ENCODE measurements at regions not wholly inside any gene's neighbourhood (a gene's known extent, or its start where the extent isn't known, plus 50 kb on each side); places are given as distances from the start of the nearest gene placed in this dataset.
"Not testable (repeated sequence)": the region's sequence is repeated elsewhere in the genome, so short reads cannot be mapped to it uniquely, and the experiment has no call there.

DNA sequence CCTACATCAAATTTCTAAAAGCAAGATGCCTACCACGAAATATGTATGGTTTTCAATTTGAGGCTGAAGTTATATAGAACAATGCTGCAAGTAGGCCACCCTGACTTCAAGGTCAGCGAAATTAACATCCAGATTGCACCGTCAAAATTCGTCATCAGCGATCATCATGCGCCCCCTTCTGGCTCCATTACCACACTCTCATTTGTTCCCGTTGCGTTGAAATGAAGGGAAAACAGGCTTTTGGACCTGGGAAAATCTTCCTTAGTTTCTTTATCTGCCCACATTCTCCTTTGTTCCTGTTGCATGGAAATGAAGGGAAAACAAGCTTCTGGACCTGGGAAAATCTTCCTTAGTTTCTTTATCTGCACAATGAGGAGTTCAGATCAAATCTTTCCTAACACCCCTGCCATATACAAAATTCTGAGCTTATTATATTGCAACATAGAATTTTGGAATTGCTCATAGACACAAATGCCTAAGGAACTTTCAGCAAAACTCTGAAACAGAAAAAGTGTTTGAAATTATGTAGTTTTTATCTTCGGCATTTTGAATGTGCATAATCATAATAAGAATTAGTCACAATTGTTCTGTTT is 98.2 kb upstream of the PRKCQ start:
- Histone ChIP-seq H3K27ac (no peak overlapping the region), H3K4me3 (no peak overlapping the region), H3K27me3 (no peaks in the 10 kb centered on the region), H3K4me1 (peaks cover 0 to 6% (median 0%) of the 10 kb centered on the region in 4 donors), H3K9me3 (no peaks in the 10 kb centered on the region), H3K36me3 (no peaks in the 10 kb centered on the region)
- peak in 1 of 2 donors; percentile 54 for DNase-seq (ENCODE audit: low spot score in 2 of 2)
- no peak for TF ChIP-seq POLR2A (IDR thresholded peaks at IDR 0.05)
- TF ChIP-seq, protein P1, sequence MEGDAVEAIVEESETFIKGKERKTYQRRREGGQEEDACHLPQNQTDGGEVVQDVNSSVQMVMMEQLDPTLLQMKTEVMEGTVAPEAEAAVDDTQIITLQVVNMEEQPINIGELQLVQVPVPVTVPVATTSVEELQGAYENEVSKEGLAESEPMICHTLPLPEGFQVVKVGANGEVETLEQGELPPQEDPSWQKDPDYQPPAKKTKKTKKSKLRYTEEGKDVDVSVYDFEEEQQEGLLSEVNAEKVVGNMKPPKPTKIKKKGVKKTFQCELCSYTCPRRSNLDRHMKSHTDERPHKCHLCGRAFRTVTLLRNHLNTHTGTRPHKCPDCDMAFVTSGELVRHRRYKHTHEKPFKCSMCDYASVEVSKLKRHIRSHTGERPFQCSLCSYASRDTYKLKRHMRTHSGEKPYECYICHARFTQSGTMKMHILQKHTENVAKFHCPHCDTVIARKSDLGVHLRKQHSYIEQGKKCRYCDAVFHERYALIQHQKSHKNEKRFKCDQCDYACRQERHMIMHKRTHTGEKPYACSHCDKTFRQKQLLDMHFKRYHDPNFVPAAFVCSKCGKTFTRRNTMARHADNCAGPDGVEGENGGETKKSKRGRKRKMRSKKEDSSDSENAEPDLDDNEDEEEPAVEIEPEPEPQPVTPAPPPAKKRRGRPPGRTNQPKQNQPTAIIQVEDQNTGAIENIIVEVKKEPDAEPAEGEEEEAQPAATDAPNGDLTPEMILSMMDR (IDR thresholded peaks at IDR 0.05): peak; percentile 40 to 61 (median 54)
- TF ChIP-seq EP300 (IDR thresholded peaks at IDR 0.05): no peak
- WGBS, 2 donors: 22 to 26% methylated on average over 9 of the region's 9 CpGs

DNA sequence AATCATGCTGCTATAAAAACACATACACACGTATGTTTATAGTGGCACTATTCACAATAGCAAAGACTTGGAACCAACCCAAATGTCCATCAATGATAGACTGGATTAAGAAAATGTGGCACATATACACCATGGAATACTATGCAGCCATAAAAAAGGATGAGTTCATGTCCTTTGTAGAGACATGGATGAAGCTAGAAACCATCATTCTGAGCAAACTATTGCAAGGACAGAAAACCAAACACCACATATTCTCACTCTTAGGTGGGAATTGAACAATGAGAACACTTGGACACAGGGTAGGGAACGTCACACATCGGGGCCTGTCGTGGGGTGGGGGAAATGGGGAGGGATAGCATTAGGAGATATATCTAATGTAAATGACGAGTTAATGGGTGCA is 97.1 kb upstream of the PRKCQ start:
- H3K27ac ChIP-seq; H3K27me3 ChIP-seq; DNase-seq (ENCODE audit: low spot score in 2 of 2); H3K4me1 ChIP-seq; H3K9me3 ChIP-seq; H3K4me3 ChIP-seq; H3K36me3 ChIP-seq: not testable (repeated sequence)
- WGBS, 2 donors: 87 to 89% methylated on average over 5 of the region's 5 CpGs

DNA sequence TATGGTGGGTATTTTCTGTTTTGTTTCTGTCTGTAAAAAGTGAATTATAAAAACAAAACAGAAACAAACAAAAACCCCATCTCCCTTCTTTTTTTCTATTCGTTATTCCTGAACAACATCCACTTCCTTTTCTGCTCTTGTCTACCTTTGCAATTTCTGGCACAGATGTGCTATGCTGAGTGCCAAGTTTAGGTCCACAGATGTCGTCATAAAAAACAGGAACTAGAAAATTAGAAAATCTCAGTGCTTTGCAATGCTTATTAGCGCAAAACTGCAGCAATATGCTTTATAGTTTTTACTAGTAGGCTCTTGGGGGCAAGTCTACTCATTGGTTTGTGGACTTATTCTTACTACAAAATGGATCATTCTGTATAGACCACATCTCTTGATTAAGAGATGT is 94.2 kb upstream of the PRKCQ start:
- H3K36me3 ChIP-seq: no peaks in the 10 kb centered on the region
- TF ChIP-seq EP300 (IDR thresholded peaks at IDR 0.05): no peak
- TF ChIP-seq, protein P1 (IDR thresholded peaks at IDR 0.05): no peak
- no peak for TF ChIP-seq POLR2A (IDR thresholded peaks at IDR 0.05)
- WGBS, 2 donors: 43 to 47% methylated on average over 3 of the region's 3 CpGs
- H3K4me1 ChIP-seq: peaks cover 0 to 6% (median 0%) of the 10 kb centered on the region in 4 donors
- no peak overlapping the region for H3K27ac ChIP-seq
- H3K9me3 ChIP-seq: no peaks in the 10 kb centered on the region
- no peak for DNase-seq (ENCODE audit: low spot score in 2 of 2)
- H3K4me3 ChIP-seq: no peak overlapping the region
- no peaks in the 10 kb centered on the region for H3K27me3 ChIP-seq

DNA sequence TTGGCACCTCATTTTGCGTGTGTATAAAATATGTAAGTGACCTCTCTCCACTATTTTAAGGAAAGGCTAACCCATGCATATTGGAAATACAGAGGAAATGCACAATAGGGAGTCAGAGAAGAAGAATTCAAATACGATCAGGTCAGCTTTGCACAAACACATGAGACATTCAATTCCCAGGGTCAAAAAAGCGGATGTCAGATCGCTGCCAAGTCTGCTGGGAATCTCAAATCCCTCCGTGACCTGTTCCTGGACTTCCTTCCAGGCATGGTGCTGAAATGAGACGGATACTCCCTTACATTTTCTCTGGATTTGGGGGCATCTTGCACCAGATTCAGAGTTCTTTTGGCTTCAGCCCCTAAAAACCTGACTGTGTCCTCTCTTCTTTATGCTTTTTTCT is 91.9 kb upstream of the PRKCQ start:
- no peak for DNase-seq (ENCODE audit: low spot score in 2 of 2)
- Histone ChIP-seq H3K4me1 (no peaks in the 10 kb centered on the region), H3K4me3 (no peak overlapping the region), H3K9me3 (no peaks in the 10 kb centered on the region), H3K36me3 (no peaks in the 10 kb centered on the region), H3K27me3 (peaks cover 0 to 7% of the 10 kb centered on the region in 2 donors), H3K27ac (no peak overlapping the region)
- 43 to 61% methylated on average over 6 of the region's 6 CpGs for WGBS, 2 donors
- no peak for TF ChIP-seq EP300 (IDR thresholded peaks at IDR 0.05)
- TF ChIP-seq POLR2A (IDR thresholded peaks at IDR 0.05): no peak
- TF ChIP-seq, protein P1 (IDR thresholded peaks at IDR 0.05): no peak

DNA sequence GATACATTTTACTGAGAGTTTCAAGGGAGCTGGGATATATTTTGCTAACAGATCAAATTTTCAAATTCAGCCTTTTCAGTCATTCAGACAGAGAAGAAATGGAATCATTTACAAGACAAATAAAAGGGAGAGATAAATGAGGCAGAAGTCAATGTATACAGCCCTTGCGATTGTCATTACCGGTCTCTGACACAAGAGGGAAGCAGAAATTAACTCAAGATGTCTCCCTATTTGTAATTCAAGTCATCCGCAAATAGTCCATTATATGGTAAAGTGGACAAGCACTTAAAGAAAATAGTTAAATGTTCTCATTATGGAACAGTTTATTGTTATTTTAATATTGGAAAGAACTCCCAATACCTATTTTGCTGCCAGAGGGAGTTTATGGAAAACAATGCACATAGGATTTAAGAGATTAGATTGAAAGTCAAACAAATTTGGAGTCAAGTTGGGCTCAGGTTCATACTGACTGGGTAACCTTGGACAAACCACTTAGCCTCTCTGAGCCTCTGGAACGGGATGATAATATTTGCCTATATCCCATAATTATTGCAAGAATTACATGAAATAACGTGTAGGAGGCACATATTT is 89.3 kb upstream of the PRKCQ start:
- WGBS, 2 donors: 29 to 35% methylated on average over 5 of the region's 5 CpGs
- TF ChIP-seq EP300 (IDR thresholded peaks at IDR 0.05) (no peak), POLR2A (IDR thresholded peaks at IDR 0.05) (no peak)
- TF ChIP-seq, protein P1 (IDR thresholded peaks at IDR 0.05): peak; percentile 30 to 63 (median 54)
- peaks cover 0 to 7% of the 10 kb centered on the region in 2 donors for H3K27me3 ChIP-seq

More for the DNA sequence above, 89.3 kb upstream of the PRKCQ start:
- Histone ChIP-seq H3K36me3 (no peaks in the 10 kb centered on the region), H3K4me3 (no peak overlapping the region), H3K27ac (no peak overlapping the region), H3K4me1 (no peaks in the 10 kb centered on the region), H3K9me3 (no peaks in the 10 kb centered on the region)
- DNase-seq (ENCODE audit: low spot score in 2 of 2): peak in 1 of 2 donors; percentile 43
